Ectodermal cell (in vitro differentiated cells): ENCODE measurements at regions not wholly inside any gene's neighbourhood (a gene's known extent, or its start where the extent isn't known, plus 50 kb on each side); places are given as distances from the start of the nearest gene placed in this dataset.

Experiments
- H3K27ac ChIP-seq: 2 replicates; pipeline ENCODE4 v1.7.0; 2013; ENCODE audit warnings: mild to moderate bottlenecking, low read depth, low read length; ENCODE audit not compliant: insufficient read depth, poor library complexity, severe bottlenecking
- H3K27me3 ChIP-seq: 2 replicates; pipeline ENCODE4 v1.7.0; 2013; ENCODE audit warnings: mild to moderate bottlenecking, low read length; ENCODE audit not compliant: insufficient read depth, control insufficient read depth, poor library complexity, severe bottlenecking
- H3K36me3 ChIP-seq: one replicate; pipeline ENCODE4 v1.7.0; 2013; ENCODE audit warnings: low read length; ENCODE audit not compliant: control insufficient read depth, insufficient read depth
- H3K4me1 ChIP-seq: one replicate; pipeline ENCODE4 v1.7.0; 2013; ENCODE audit warnings: low read length; ENCODE audit not compliant: control insufficient read depth, insufficient read depth
- H3K4me3 ChIP-seq: 2 replicates; pipeline ENCODE4 v1.7.0; 2013; ENCODE audit warnings: low read depth, low read length, control low read depth; ENCODE audit not compliant: insufficient read depth
- H3K9me3 ChIP-seq: 2 replicates; pipeline ENCODE4 v1.7.0; 2013; ENCODE audit warnings: mild to moderate bottlenecking, low read length, moderate library complexity; ENCODE audit not compliant: control insufficient read depth
- WGBS, 2 experiments: methylation state at CpG; one replicate each; pipeline ENCODE4 v1.1.7; 2013; ENCODE audit warnings: missing lambda C conversion rate in 2 of 2; 5-methylcytosine and 5-hydroxymethylcytosine counted together

- 74 to 76% methylated on average over 6 of the region's 6 CpGs for WGBS, 2 experiments
- Histone ChIP-seq H3K4me1 (peaks cover 15% of the 10 kb centered on the region), H3K36me3 (no peaks in the 10 kb centered on the region), H3K9me3 (no peaks in the 10 kb centered on the region), H3K4me3 (no peak overlapping the region), H3K27ac (no peak overlapping the region), H3K27me3 (no peaks in the 10 kb centered on the region)
Measured at GRCh38 chr2:6525475-6525964, 340.2 kb downstream of the CMPK2 start.

DNA sequence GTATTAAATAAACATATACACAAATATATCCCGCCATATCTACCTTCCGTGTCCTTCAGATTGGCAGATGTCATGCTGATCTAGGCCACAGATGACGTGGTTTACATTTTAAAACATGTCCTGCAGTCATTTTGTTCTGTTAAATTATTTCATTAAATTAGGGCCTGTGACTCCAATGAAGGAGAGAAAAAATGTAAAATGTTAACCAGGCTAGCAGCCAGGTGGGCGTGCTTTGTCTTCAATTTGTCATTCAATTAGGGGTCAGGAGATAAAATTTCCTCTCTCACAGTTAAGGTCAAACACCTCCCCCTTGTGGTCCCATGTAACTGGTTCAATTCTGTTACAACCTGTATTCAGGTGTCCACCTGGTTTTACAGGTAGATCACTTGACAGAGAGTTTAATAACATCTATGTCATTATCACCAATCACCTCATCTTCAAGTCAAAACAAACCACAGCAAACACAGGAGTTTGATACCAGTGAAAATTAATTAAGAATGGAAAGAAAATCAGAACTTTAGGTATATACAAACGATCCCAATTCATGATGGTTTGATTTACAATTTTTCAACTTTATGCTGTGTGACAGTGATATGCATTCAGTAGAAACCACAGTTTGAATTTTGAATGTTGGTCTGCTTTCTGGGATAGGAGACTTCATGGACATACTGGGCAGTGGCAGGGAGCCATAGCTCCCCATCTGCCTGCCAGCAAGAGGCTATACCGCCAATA lies 339.4 kb downstream of the CMPK2 start:
- H3K27ac ChIP-seq: no peak overlapping the region
- H3K9me3 ChIP-seq: no peaks in the 10 kb centered on the region
- H3K36me3 ChIP-seq: no peaks in the 10 kb centered on the region
- H3K4me3 ChIP-seq: no peak overlapping the region
- peaks cover 15% of the 10 kb centered on the region for H3K4me1 ChIP-seq
- H3K27me3 ChIP-seq: no peaks in the 10 kb centered on the region
- WGBS, 2 experiments: 87 to 88% methylated on average over 6 of the region's 6 CpGs

DNA sequence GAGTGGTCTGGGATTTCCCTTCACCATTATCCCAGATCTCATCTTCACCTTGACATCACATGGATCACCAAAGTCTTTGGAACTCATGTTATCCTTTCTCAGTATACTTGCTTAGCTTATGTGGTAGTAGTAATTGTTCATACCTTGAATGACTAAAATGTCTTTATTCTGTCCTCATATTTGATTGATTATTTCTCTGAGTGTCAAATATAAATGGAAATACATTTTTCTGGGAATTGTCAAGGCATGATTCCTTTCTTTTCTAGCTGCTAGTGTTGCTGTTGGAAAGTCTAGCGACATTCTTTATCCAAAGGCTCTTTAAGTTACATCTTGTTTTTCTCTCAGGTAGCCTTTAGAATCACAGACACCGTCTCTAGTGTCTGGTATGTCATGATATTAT lies 334.4 kb downstream of the CMPK2 start:
- Histone ChIP-seq H3K9me3 (no peaks in the 10 kb centered on the region), H3K27me3 (no peaks in the 10 kb centered on the region), H3K36me3 (no peaks in the 10 kb centered on the region), H3K27ac (no peak overlapping the region), H3K4me1 (peaks cover 21% of the 10 kb centered on the region), H3K4me3 (no peak overlapping the region)
- 92 to 100% methylated on average over 1 to 2 of the region's 2 CpGs for WGBS, 2 experiments

DNA sequence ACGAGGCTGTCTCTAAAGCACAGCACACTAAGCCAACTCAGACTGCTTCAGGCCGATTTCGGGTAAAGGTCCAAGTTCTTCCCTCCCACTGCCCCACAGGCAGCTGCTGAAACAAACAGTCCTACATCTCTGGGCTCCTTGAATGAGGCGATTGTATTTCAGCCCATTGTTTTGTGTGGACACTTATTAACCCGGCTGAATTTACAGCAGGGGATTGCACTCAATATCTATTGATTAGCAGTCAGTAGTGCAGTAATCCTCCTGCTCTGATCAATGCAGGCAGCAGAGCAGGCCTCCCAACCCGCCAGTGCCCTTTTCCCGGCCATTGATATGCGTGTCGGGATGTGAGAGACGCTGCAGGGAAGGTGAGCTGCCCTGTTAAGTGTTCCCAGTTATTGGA lies 330.1 kb downstream of the CMPK2 start:
- Histone ChIP-seq H3K36me3 (no peaks in the 10 kb centered on the region), H3K27me3 (no peaks in the 10 kb centered on the region), H3K27ac (no peak overlapping the region), H3K4me3 (no peak overlapping the region), H3K9me3 (no peaks in the 10 kb centered on the region), H3K4me1 (peaks cover 21% of the 10 kb centered on the region)
- 9 to 11% methylated on average over 10 of the region's 10 CpGs for WGBS, 2 experiments

DNA sequence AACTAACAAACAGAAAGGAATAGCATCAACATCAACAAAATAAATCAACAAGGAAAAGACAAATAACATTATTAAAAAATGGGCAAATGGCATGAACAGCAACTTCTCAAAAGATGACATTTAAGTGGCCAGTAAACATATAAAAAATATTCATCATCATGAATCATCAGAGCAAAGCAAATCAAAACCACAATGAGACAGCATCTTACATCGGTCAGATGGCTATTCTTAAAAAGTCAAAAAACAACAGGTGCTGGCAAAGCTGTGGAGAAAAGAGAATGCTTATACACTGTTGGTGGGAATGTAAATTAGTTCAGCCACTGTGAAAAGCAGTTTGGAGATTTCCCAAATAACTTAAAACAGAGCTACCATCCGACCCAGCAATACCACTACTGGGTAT lies 327.1 kb downstream of the CMPK2 start:
- Histone ChIP-seq H3K27me3 (no peaks in the 10 kb centered on the region), H3K4me3 (no peak overlapping the region), H3K9me3 (no peaks in the 10 kb centered on the region), H3K27ac (no peak overlapping the region), H3K4me1 (peaks cover 21% of the 10 kb centered on the region), H3K36me3 (no peaks in the 10 kb centered on the region)
- 94 to 95% methylated on average over 2 of the region's 2 CpGs for WGBS, 2 experiments

GRCh38 chr2:6545336-6545735 lies 320.4 kb downstream of the CMPK2 start:
- H3K4me1 ChIP-seq: no peaks in the 10 kb centered on the region
- no peak overlapping the region for H3K27ac ChIP-seq
- H3K36me3 ChIP-seq: no peaks in the 10 kb centered on the region
- H3K27me3 ChIP-seq: no peaks in the 10 kb centered on the region
- no peaks in the 10 kb centered on the region for H3K9me3 ChIP-seq
- no peak overlapping the region for H3K4me3 ChIP-seq
- WGBS, 2 experiments: 100% methylated on average over 1 of the region's 1 CpG

DNA sequence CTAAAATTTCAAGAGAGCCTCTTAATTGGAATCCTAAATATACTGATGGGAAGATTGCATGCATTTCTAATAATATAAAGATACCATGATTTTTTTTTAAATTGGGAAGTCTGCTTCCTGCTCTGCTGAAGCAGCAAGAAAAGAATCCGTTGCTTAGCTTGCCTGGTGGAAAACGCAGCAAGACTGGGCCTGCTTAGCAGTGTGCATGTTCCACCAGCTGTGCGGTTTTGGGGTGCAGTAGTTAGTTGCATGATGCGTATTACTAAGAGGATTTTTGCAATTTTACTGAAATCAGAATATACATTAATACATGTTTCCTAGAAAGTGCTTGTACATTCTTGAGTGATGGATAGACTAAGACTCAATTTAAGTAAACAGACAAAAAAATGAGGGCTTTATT lies 319.9 kb downstream of the CMPK2 start:
- H3K4me3 ChIP-seq: no peak overlapping the region
- H3K27ac ChIP-seq: no peak overlapping the region
- WGBS, 2 experiments: 96 to 97% methylated on average over 3 to 4 of the region's 4 CpGs
- no peaks in the 10 kb centered on the region for H3K9me3 ChIP-seq
- no peaks in the 10 kb centered on the region for H3K36me3 ChIP-seq
- H3K27me3 ChIP-seq: no peaks in the 10 kb centered on the region
- no peaks in the 10 kb centered on the region for H3K4me1 ChIP-seq

GRCh38 chr2:6554466-6554865 lies 311.2 kb downstream of the CMPK2 start:
- 92 to 96% methylated on average over 7 of the region's 7 CpGs for WGBS, 2 experiments
- no peaks in the 10 kb centered on the region for H3K4me1 ChIP-seq

GRCh38 chr2:6556755-6557154 lies 309.0 kb downstream of the CMPK2 start:
- H3K9me3 ChIP-seq: no peaks in the 10 kb centered on the region
- no peaks in the 10 kb centered on the region for H3K27me3 ChIP-seq
- WGBS, 2 experiments: 74 to 76% methylated on average over 3 of the region's 3 CpGs
- H3K36me3 ChIP-seq: no peaks in the 10 kb centered on the region
- no peaks in the 10 kb centered on the region for H3K4me1 ChIP-seq
- no peak overlapping the region for H3K27ac ChIP-seq
- no peak overlapping the region for H3K4me3 ChIP-seq

More at GRCh38 chr2:6554466-6554865, 311.2 kb downstream of the CMPK2 start:
- Histone ChIP-seq H3K36me3 (no peaks in the 10 kb centered on the region), H3K4me3 (no peak overlapping the region), H3K9me3 (no peaks in the 10 kb centered on the region), H3K27ac (no peak overlapping the region), H3K27me3 (no peaks in the 10 kb centered on the region)

DNA sequence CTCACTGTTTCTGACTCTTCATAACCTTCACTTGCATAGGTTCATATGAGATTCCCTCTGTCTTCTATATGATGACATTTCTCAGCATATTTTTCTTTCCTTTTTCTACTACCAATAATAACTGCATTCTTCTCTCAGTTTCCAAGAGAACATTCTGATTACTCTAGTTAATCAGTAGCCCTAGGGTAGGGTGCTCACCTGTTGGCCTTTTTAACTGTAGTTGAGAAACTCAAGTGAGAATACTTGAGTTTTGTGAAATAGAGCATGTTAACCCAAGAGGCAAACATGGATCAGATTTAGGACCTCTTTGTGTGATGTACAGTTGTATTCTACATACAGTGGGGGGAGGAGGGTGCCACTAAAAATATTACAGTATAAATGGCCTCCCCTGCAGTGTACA lies 308.0 kb downstream of the CMPK2 start:
- no peaks in the 10 kb centered on the region for H3K36me3 ChIP-seq
- no peaks in the 10 kb centered on the region for H3K4me1 ChIP-seq
- H3K27ac ChIP-seq: no peak overlapping the region
- H3K4me3 ChIP-seq: no peak overlapping the region
- H3K27me3 ChIP-seq: no peaks in the 10 kb centered on the region
- no peaks in the 10 kb centered on the region for H3K9me3 ChIP-seq
